NB4 (cell line): ENCODE measurements at regions not wholly inside any gene's neighbourhood (a gene's known extent, or its start where the extent isn't known, plus 50 kb on each side); places are given as distances from the start of the nearest gene placed in this dataset.

Experiments
- CTCF ChIP-seq: IDR thresholded peaks from one replicate; pipeline ENCODE4 v1.5.1; 2012; ENCODE audit warnings: low read depth, low read length
- POLR2A ChIP-seq: IDR thresholded peaks from 2 replicates; pipeline ENCODE4 v1.6.1; 2011; ENCODE audit warnings: mild to moderate bottlenecking; ENCODE audit not compliant: insufficient read length; ENCODE audit errors: extremely low read depth

GRCh38 chr10:8301333-8301732 lies 246.8 kb downstream of the GATA3 start:
- TF ChIP-seq POLR2A (no peak), CTCF (no peak)
